Keratinocyte (primary cell): ENCODE measurements at regions not wholly inside any gene's neighbourhood (a gene's known extent, or its start where the extent isn't known, plus 50 kb on each side); places are given as distances from the start of the nearest gene placed in this dataset.

Experiments
- CTCF ChIP-seq, 3 experiments: IDR thresholded peaks in 1 of 3; conservative IDR thresholded peaks in 1 of 3; optimal IDR thresholded peaks in 1 of 3; 2 replicates in 2 of 3; 3 replicates in 1 of 3; pipeline versions ENCODE3 to v1.5.1; 2011; ENCODE audit warnings: low read length in 3 of 3, mild to moderate bottlenecking in 3 of 3, moderate library complexity in 2 of 3, control low read depth in 1 of 3, inconsistent platforms in 1 of 3; ENCODE audit not compliant: insufficient read depth in 2 of 3; ENCODE audit errors: extremely low read depth in 1 of 3
- EZH2 ChIP-seq: IDR thresholded peaks from one replicate; pipeline ENCODE4 v1.6.1; 2012; ENCODE audit warnings: inconsistent platforms, mild to moderate bottlenecking, low read length, moderate library complexity

- TF ChIP-seq CTCF (optimal IDR thresholded peaks at IDR 0.05 in 1 of 3, IDR thresholded peaks at IDR 0.05 in 1 of 3, conservative IDR thresholded peaks at IDR 0.05 in 1 of 3; ENCODE audit: extremely low read depth in 1 of 3, insufficient read depth in 2 of 3, low read length in 3 of 3), result no peak
- TF ChIP-seq EZH2, result no peak
Measured at GRCh38 chr4:57435300-57435699, 325.1 kb upstream of the IGFBP7 start.
